ENCODE measurements at regions not wholly inside any gene's neighbourhood (a gene's known extent, or its start where the extent isn't known, plus 50 kb on each side); places are given as distances from the start of the nearest gene placed in this dataset.
"Not testable (repeated sequence)": the region's sequence is repeated elsewhere in the genome, so short reads cannot be mapped to it uniquely, and the experiment has no call there.

- TF ChIP-seq POLR2A, CTCF (IDR thresholded peaks at IDR 0.05): not testable (repeated sequence)
Observed at GRCh38 chr16:16561532-16561931, 182.6 kb downstream of the NPIPA7 start.

Data from prostate gland (tissue), 2 donors.